Suprapubic skin (tissue), 3 donors: ENCODE measurements at regions not wholly inside any gene's neighbourhood (a gene's known extent, or its start where the extent isn't known, plus 50 kb on each side); places are given as distances from the start of the nearest gene placed in this dataset.

Source experiments
- CTCF ChIP-seq, 2 donors: fragments of 200-600 bp in 1 of 2; fragments of 450-650 bp in 1 of 2; sonication (generic) in 1 of 2; IDR thresholded peaks; one replicate each; pipeline ENCODE4 v1.5.1; 2016 to 2019; ENCODE audit warnings: antibody characterized with exemption in 2 of 2, mild to moderate bottlenecking in 1 of 2, moderate library complexity in 1 of 2
- POLR2AphosphoS5 ChIP-seq, 3 donors: sonication (generic); formaldehyde crosslinking; IDR thresholded peaks; one replicate each; pipeline ENCODE4 v1.6.1; 2017; ENCODE audit warnings: antibody characterized with exemption in 3 of 3

GRCh38 chr16:17605784-17606183, 135.0 kb upstream of the XYLT1 start:
- TF ChIP-seq POLR2AphosphoS5 (IDR thresholded peaks at IDR 0.05) (no peak), CTCF (IDR thresholded peaks at IDR 0.05) (no peak)
